H9 (cell line): ENCODE measurements at regions not wholly inside any gene's neighbourhood (a gene's known extent, or its start where the extent isn't known, plus 50 kb on each side); places are given as distances from the start of the nearest gene placed in this dataset.

Experiments used
- DNase-seq: peaks from one replicate; pipeline ENCODE4 v3.0.0-alpha.2; 2017
- H2AFZ ChIP-seq: one replicate; pipeline ENCODE4 v1.6.1; 2013; ENCODE audit warnings: mild to moderate bottlenecking, low read length, control low read depth, moderate library complexity
- H2AK5ac ChIP-seq: 2 replicates; pipeline ENCODE4 v1.6.1; 2013; ENCODE audit warnings: low read length, control low read depth, mixed read lengths; ENCODE audit not compliant: insufficient read length
- H2BK120ac ChIP-seq: one replicate; pipeline ENCODE4 v1.6.1; 2013; ENCODE audit warnings: low read depth, mild to moderate bottlenecking, low read length, control low read depth, inconsistent platforms; ENCODE audit not compliant: poor library complexity, severe bottlenecking
- H2BK12ac ChIP-seq: 2 replicates; pipeline ENCODE4 v1.6.1; 2013; ENCODE audit warnings: low read length, control low read depth, mixed read lengths, low read depth; ENCODE audit not compliant: insufficient read length
- H2BK15ac ChIP-seq: 2 replicates; pipeline ENCODE4 v1.6.1; 2013; ENCODE audit warnings: low read depth, low read length, control low read depth
- H2BK20ac ChIP-seq: one replicate; pipeline ENCODE4 v1.6.1; 2013; ENCODE audit warnings: low read depth, mild to moderate bottlenecking, low read length, control low read depth, inconsistent platforms; ENCODE audit not compliant: poor library complexity, severe bottlenecking
- H2BK5ac ChIP-seq: 2 replicates; pipeline ENCODE4 v1.6.1; 2013; ENCODE audit warnings: low read length, control low read depth, mixed read lengths; ENCODE audit not compliant: insufficient read length
- H3K14ac ChIP-seq: 2 replicates; pipeline ENCODE4 v1.6.1; 2013; ENCODE audit warnings: low read length, control low read depth; ENCODE audit not compliant: insufficient read depth
- H3K18ac ChIP-seq: 2 replicates; pipeline ENCODE4 v1.6.1; 2013; ENCODE audit warnings: low read depth, mild to moderate bottlenecking, mixed read lengths, low read length, control low read depth; ENCODE audit not compliant: insufficient read length
- H3K23ac ChIP-seq: 2 replicates; pipeline ENCODE4 v1.6.1; 2013; ENCODE audit warnings: low read length, control low read depth, mixed read lengths, low read depth; ENCODE audit not compliant: insufficient read length
- H3K23me2 ChIP-seq: 2 replicates; pipeline ENCODE4 v1.6.1; 2013; ENCODE audit warnings: low read depth, mild to moderate bottlenecking, mixed read lengths, low read length, control low read depth; ENCODE audit not compliant: insufficient read length, poor library complexity, severe bottlenecking
- H3K27ac ChIP-seq: 2 replicates; pipeline ENCODE4 v1.5.1; 2013; ENCODE audit warnings: low read length, control low read depth, mixed read lengths, low read depth; ENCODE audit not compliant: insufficient read length
- H3K27me3 ChIP-seq: 2 replicates; pipeline ENCODE4 v1.6.1; 2013; ENCODE audit warnings: low read length, control low read depth, inconsistent platforms; ENCODE audit not compliant: insufficient read depth
- H3K4ac ChIP-seq: 2 replicates; pipeline ENCODE4 v1.6.1; 2013; ENCODE audit warnings: low read depth, mild to moderate bottlenecking, control low read depth, inconsistent platforms, low read length, moderate library complexity
- H3K4me1 ChIP-seq: 2 replicates; pipeline ENCODE4 v1.6.1; 2013; ENCODE audit warnings: low read length, control low read depth, inconsistent platforms; ENCODE audit not compliant: insufficient read depth
- H3K4me2 ChIP-seq: 2 replicates; pipeline ENCODE4 v1.6.1; 2013; ENCODE audit warnings: low read length, control low read depth, mixed read lengths; ENCODE audit not compliant: insufficient read length, insufficient read depth
- H3K56ac ChIP-seq: 2 replicates; pipeline ENCODE4 v1.6.1; 2013; ENCODE audit warnings: low read depth, mild to moderate bottlenecking, mixed read lengths, low read length, control low read depth; ENCODE audit not compliant: insufficient read length
- H3K79me1 ChIP-seq: 2 replicates; pipeline ENCODE4 v1.6.1; 2013; ENCODE audit warnings: low read depth, mild to moderate bottlenecking, moderate library complexity, low read length, control low read depth, inconsistent platforms; ENCODE audit not compliant: insufficient read depth, poor library complexity, severe bottlenecking
- H3K79me2 ChIP-seq: 2 replicates; pipeline ENCODE4 v1.6.1; 2013; ENCODE audit warnings: low read length, control low read depth, inconsistent platforms; ENCODE audit not compliant: insufficient read depth
- H3K9ac ChIP-seq: 2 replicates; pipeline ENCODE4 v1.6.1; 2013; ENCODE audit warnings: low read length, control low read depth, mixed read lengths; ENCODE audit not compliant: insufficient read length; ENCODE audit errors: extremely low read depth
- H3K9me3 ChIP-seq: one replicate; pipeline ENCODE4 v1.6.1; 2013; ENCODE audit warnings: low read depth, low read length, inconsistent platforms; ENCODE audit not compliant: control insufficient read depth
- H3T11ph ChIP-seq: one replicate; pipeline ENCODE4 v1.6.1; 2013; ENCODE audit warnings: mild to moderate bottlenecking, low read length, control low read depth, inconsistent platforms
- H4K20me1 ChIP-seq: one replicate; pipeline ENCODE4 v1.6.1; 2013; ENCODE audit not compliant: control insufficient read depth, insufficient read length, insufficient read depth
- H4K5ac ChIP-seq: 2 replicates; pipeline ENCODE4 v1.6.1; 2013; ENCODE audit warnings: low read depth, mild to moderate bottlenecking, mixed read lengths, low read length, control low read depth; ENCODE audit not compliant: insufficient read length
- H4K8ac ChIP-seq: replicated peaks from 2 replicates; pipeline ENCODE4 v1.6.1; 2013; ENCODE audit warnings: low read length, control low read depth, mixed read lengths, low read depth; ENCODE audit not compliant: insufficient read length
- H4K91ac ChIP-seq: 2 replicates; pipeline ENCODE4 v1.6.1; 2013; ENCODE audit warnings: low read depth, mild to moderate bottlenecking, moderate library complexity, mixed read lengths, low read length, control low read depth; ENCODE audit not compliant: insufficient read length
- H3K27ac Mint-ChIP-seq, 3 experiments: 2 replicates in 2 of 3; 3 replicates in 1 of 3; pipeline ENCODE4 v1.8.0; 2020 to 2021; ENCODE audit warnings: mixed read lengths in 3 of 3, mild to moderate bottlenecking in 1 of 3, moderate library complexity in 1 of 3
- H3K27me3 Mint-ChIP-seq: 2 replicates; pipeline ENCODE4 v1.8.0; 2021; ENCODE audit warnings: low read depth, mild to moderate bottlenecking, moderate library complexity, mixed read lengths
- H3K36me3 Mint-ChIP-seq, 3 experiments: 2 replicates in 2 of 3; 3 replicates in 1 of 3; pipeline ENCODE4 v1.8.0; 2020 to 2021; ENCODE audit warnings: low read depth in 3 of 3, mixed read lengths in 3 of 3; ENCODE audit not compliant: insufficient read depth in 1 of 3
- H3K4me1 Mint-ChIP-seq, 2 experiments: 2 replicates each; pipeline ENCODE4 v1.8.0; 2020; ENCODE audit warnings: mixed read lengths in 2 of 2
- H3K4me3 Mint-ChIP-seq, 2 experiments: 2 replicates in 1 of 2; 3 replicates in 1 of 2; pipeline ENCODE4 v1.8.0; 2020 to 2021; ENCODE audit warnings: mild to moderate bottlenecking in 2 of 2, mixed read lengths in 2 of 2, moderate library complexity in 1 of 2
- H3K9me3 Mint-ChIP-seq, 2 experiments: 2 replicates in 1 of 2; 3 replicates in 1 of 2; pipeline ENCODE4 v1.8.0; 2020; ENCODE audit warnings: mild to moderate bottlenecking in 2 of 2, mixed read lengths in 2 of 2, moderate library complexity in 1 of 2
- WGBS: extraction: QIAGEN DNeasy Blood & Tissue Kit; methylation state at CpG from one replicate; pipeline ENCODE4 v1.1.7; 2013; ENCODE audit warnings: missing lambda C conversion rate, low lambda C conversion rate, mixed read lengths; ENCODE audit not compliant: insufficient read length; ENCODE audit errors: extremely low coverage; 5-methylcytosine and 5-hydroxymethylcytosine counted together
- TF ChIP-seq, protein P1 (sequence below): fragments of 200-600 bp; sonication (generic); conservative IDR thresholded peaks from 3 replicates; pipeline ENCODE4 v1.8.0; 2021; ENCODE audit warnings: antibody characterized with exemption, mild to moderate bottlenecking

DNA sequence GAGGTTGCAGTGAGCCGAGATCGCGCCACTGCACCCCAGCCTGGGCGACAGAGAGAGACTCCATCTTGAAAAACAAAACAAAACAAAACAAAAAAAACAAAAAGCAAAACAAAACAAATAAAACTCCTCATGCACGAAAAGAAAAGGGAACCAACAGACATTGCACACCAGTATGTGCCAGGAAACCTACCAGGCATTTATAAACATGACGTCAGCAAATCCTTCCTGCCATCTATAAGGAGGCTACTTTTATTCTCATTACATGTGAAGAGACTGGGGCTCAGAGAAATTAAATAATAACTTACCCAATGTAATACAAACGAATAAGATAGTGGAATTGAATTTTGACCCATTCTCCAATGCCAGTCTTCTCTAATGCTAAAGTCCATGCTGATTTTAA lies 197.2 kb downstream of the NUFIP1 start:
- Mint-ChIP-seq H3K36me3 (no peaks in the 10 kb centered on the region), H3K9me3 (no peaks in the 10 kb centered on the region), H3K4me1 (peaks cover 2 to 7% of the 10 kb centered on the region in 2 experiments; a peak in 1 of 4 replicates), H3K27me3 (no peaks in the 10 kb centered on the region), H3K27ac (no peak overlapping the region), H3K4me3 (no peak overlapping the region)
- Histone ChIP-seq H3K23me2 (no peaks in the 10 kb centered on the region), H3K27me3 (no peaks in the 10 kb centered on the region), H4K20me1 (no peaks in the 10 kb centered on the region), H2AK5ac (no peak overlapping the region), H3K23ac (no peak overlapping the region), H2BK120ac (no peak overlapping the region), H2AFZ (no peak overlapping the region), H3K27ac (no peak overlapping the region), H3K9ac (no peak overlapping the region), H3K9me3 (no peaks in the 10 kb centered on the region), H3K79me2 (no peaks in the 10 kb centered on the region), H4K8ac (no peak overlapping the region), H3K18ac (no peak overlapping the region), H3K4ac (no peak overlapping the region), H2BK15ac (no peak overlapping the region), H3K14ac (no peak overlapping the region), H4K5ac (no peak overlapping the region), H3K79me1 (no peaks in the 10 kb centered on the region), H2BK20ac (no peak overlapping the region), H3K56ac (no peak overlapping the region), H2BK5ac (no peak overlapping the region), H3T11ph (no peak overlapping the region), H4K91ac (no peak overlapping the region), H3K4me2 (no peak overlapping the region), H3K4me1 (no peaks in the 10 kb centered on the region), H2BK12ac (no peak overlapping the region)
- no CpG with 5 or more reads among the region's 7 CpGs for WGBS
- DNase-seq, result no peak
- TF ChIP-seq, protein P1, sequence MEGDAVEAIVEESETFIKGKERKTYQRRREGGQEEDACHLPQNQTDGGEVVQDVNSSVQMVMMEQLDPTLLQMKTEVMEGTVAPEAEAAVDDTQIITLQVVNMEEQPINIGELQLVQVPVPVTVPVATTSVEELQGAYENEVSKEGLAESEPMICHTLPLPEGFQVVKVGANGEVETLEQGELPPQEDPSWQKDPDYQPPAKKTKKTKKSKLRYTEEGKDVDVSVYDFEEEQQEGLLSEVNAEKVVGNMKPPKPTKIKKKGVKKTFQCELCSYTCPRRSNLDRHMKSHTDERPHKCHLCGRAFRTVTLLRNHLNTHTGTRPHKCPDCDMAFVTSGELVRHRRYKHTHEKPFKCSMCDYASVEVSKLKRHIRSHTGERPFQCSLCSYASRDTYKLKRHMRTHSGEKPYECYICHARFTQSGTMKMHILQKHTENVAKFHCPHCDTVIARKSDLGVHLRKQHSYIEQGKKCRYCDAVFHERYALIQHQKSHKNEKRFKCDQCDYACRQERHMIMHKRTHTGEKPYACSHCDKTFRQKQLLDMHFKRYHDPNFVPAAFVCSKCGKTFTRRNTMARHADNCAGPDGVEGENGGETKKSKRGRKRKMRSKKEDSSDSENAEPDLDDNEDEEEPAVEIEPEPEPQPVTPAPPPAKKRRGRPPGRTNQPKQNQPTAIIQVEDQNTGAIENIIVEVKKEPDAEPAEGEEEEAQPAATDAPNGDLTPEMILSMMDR, result no peak
